ENCODE measurements at regions not wholly inside any gene's neighbourhood (a gene's known extent, or its start where the extent isn't known, plus 50 kb on each side); places are given as distances from the start of the nearest gene placed in this dataset.

- peak in 1 of 3 donors; percentile 55 for DNase-seq
Observed at GRCh38 chr9:107600060-107600573, 110.5 kb upstream of the KLF4 start.

DNA sequence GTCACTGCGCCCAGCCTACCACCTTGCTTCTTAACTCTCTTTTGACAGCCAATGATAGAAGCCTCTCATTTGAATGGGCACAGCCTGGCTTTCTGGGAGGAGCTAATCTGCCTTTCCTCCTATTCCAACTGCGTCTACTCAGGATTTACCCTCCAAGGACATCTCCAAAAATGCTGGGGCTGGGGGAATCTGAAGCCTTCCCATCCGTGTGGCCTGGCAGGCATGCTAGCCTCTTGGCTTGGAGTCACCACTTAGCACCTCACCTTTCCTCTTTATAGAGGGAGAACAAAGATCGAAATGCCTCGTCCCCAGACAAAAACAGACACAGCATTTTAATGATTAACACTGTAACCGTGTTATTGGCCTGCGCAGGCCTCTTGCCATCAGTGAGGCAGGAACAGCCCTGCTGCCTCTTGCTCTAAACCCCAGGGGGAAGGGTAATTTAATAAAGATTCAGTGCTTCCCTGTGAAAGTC lies 108.2 kb upstream of the KLF4 start:
- Histone ChIP-seq H3K27me3 (no peaks in the 10 kb centered on the region), H3K9me3 (no peaks in the 10 kb centered on the region), H3K4me3 (no peak overlapping the region), H3K4me1 (peaks cover 0 to 22% (median 5%) of the 10 kb centered on the region in 4 donors), H3K36me3 (no peaks in the 10 kb centered on the region), H3K27ac (peak overlapping the region in 2 of 4 donors; percentile 67 to 83)
- TF ChIP-seq CTCF (IDR thresholded peaks at IDR 0.05) (no peak), POLR2A (IDR thresholded peaks at IDR 0.05) (peak in 1 of 2 donors; percentile 72)
- peak in 2 of 3 donors; percentile 71 to 79 for DNase-seq

More at GRCh38 chr9:107600060-107600573, 110.5 kb upstream of the KLF4 start:
- TF ChIP-seq POLR2A (IDR thresholded peaks at IDR 0.05) (no peak), CTCF (IDR thresholded peaks at IDR 0.05) (no peak)
- Histone ChIP-seq H3K36me3 (no peaks in the 10 kb centered on the region), H3K27ac (peak overlapping the region in 2 of 4 donors; percentile 26), H3K4me3 (no peak overlapping the region), H3K9me3 (no peaks in the 10 kb centered on the region), H3K27me3 (no peaks in the 10 kb centered on the region), H3K4me1 (peaks cover 0 to 14% (median 5%) of the 10 kb centered on the region in 4 donors)

DNA sequence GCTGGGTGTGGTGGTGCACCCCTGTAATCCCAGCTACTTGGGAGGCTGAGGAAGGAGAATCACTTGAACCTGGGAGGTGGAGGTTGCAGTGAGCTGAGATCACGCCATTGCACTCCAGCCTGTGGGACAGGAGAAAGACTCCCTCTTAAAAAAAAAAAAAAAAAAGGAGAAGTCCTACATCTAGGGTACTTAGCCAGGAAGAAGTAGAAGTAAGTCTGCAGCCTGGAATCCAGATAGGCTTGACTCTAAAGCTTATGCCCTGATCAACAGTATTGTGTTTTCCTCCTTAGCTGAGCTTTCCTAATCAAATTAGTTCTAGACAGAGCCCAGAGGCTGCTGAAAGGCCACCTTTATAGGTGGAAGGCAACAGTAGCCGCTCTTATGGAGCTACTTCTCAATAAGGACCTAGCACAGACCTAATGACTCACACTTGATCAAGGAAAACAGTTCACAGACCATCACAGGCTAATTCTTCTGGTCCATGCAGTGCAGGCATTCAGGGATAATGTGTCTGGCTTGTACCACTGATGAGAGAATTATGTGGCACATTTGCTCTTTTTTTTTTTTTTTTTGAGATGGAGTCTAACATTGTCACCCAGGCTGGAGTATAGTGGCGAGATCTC lies 105.5 kb upstream of the KLF4 start:
- TF ChIP-seq CTCF (IDR thresholded peaks at IDR 0.05), result no peak
- no peak for TF ChIP-seq POLR2A (IDR thresholded peaks at IDR 0.05)
- H3K4me1 ChIP-seq, result peaks cover 0 to 19% (median 3%) of the 10 kb centered on the region in 4 donors
- H3K4me3 ChIP-seq, result no peak overlapping the region
- H3K27ac ChIP-seq, result no peak overlapping the region
- no peaks in the 10 kb centered on the region for H3K27me3 ChIP-seq
- no peaks in the 10 kb centered on the region for H3K36me3 ChIP-seq
- no peaks in the 10 kb centered on the region for H3K9me3 ChIP-seq
- no peak for DNase-seq

DNA sequence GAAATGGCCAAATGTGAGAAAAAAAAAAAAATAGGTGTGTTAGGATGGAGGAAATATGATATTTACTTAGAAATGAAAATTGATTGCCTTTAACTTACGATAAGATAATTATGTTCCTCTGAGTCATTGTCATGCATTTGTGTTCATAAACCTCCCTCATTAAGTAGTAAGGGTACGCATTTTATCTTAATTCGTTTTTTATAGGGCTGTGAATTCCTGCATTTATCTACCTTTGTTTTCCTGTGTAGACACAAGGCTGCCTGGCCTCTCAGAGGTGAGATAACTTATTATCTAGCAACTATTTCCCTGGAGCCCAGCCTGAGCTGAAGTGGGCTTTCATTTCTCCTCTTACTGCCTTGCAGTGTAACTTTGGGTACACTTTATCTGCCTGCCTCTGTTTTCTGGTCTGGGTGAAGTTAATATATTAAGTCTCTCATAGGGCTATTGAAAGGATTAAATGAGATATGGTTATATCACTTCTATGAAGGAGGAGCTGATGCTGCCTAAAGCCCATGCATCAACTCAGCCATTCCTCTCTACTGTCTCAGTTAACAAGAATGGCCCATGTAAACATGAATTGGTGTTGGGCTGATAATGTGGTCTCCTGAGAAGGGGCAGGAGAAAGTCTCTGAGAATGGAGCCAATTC lies 103.8 kb upstream of the KLF4 start:
- no peak overlapping the region for H3K4me3 ChIP-seq
- H3K27me3 ChIP-seq, result no peaks in the 10 kb centered on the region
- peaks cover 0 to 22% (median 3%) of the 10 kb centered on the region in 4 donors for H3K4me1 ChIP-seq
- H3K27ac ChIP-seq, result peak overlapping the region in 1 of 4 donors; percentile 6
- DNase-seq, result peak in 1 of 3 donors; percentile 52
- no peaks in the 10 kb centered on the region for H3K36me3 ChIP-seq
- no peaks in the 10 kb centered on the region for H3K9me3 ChIP-seq
- TF ChIP-seq POLR2A (IDR thresholded peaks at IDR 0.05) (no peak), CTCF (IDR thresholded peaks at IDR 0.05) (no peak)

DNA sequence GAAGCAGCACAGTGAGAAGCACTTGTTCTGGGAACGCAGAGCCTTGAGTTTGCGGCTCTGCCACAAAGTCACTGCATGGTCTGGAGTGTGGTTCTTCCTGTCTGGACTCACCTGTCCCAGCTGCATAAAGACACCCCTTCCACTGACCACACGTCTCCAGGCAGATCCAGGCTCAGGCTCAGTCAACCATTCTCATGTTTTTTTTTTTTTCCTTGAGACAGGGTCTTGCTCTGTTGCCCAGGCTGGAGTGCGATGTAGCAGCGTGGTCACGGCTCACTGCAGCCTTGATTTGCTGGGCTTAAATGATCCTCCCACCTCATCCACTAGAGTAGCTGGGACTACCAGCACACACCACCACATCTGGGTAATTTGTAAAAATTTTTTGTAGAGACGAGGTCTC lies 102.9 kb upstream of the KLF4 start:
- peaks cover 0 to 23% (median 2%) of the 10 kb centered on the region in 4 donors for H3K4me1 ChIP-seq
- TF ChIP-seq CTCF (IDR thresholded peaks at IDR 0.05), result no peak
- TF ChIP-seq POLR2A (IDR thresholded peaks at IDR 0.05), result no peak

More for the DNA sequence above, 102.9 kb upstream of the KLF4 start:
- no peaks in the 10 kb centered on the region for H3K9me3 ChIP-seq
- no peaks in the 10 kb centered on the region for H3K36me3 ChIP-seq
- no peaks in the 10 kb centered on the region for H3K27me3 ChIP-seq
- no peak for DNase-seq
- no peak overlapping the region for H3K4me3 ChIP-seq
- no peak overlapping the region for H3K27ac ChIP-seq
